A549 (cell line): ENCODE measurements at regions not wholly inside any gene's neighbourhood (a gene's known extent, or its start where the extent isn't known, plus 50 kb on each side); places are given as distances from the start of the nearest gene placed in this dataset.
A peak's percentile ranks its signal among the peaks of the same experiment; 100 is the strongest.

ENCODE experiments used
- ATAC-seq, 2 experiments: fragments of 200-7000 bp in 1 of 2; fragments of >200 bp in 1 of 2; cut with Nextera tagmentation in 1 of 2; cut with Tn5 transposase in 1 of 2; 3 replicates each; pipeline versions ENCODE4 v1.8.0 to v1.9.1; 2018 to 2020; ENCODE audit warnings: mild to moderate bottlenecking in 1 of 2, moderate library complexity in 1 of 2
- CTCF ChIA-PET: fragments of 300-600 bp; sonication (Branson Sonifier 250); formaldehyde crosslinking; extraction: SDS; loops from one replicate; lab custom pipeline; 2021; ENCODE audit warnings: antibody characterized with exemption, inconsistent platforms; lab: Yijun Ruan, JAX
- POLR2A ChIA-PET: fragments of 350-600 bp; formaldehyde crosslinking; extraction: SDS; loops from one replicate; lab custom pipeline; 2021; ENCODE audit warnings: antibody characterized with exemption, inconsistent platforms; lab: Yijun Ruan, JAX
- DNase-seq, 2 experiments: peaks; one replicate each; pipeline versions ENCODE4 v3.0.0 to v3.0.0-alpha.2; 2011 to 2016; ENCODE audit warnings: low read depth in 1 of 2, low spot score in 1 of 2
- FAIRE-seq: peaks from 2 replicates; lab custom pipeline; 2011; peaks lifted over from hg19 to GRCh38; lab: Jason Lieb, UNC
- H3K27ac ChIP-seq, 2 experiments: fragments of >200 bp; sonication (Bioruptor Twin); formaldehyde crosslinking; 3 replicates each; pipeline ENCODE4 v1.5.1; 2016 to 2017
- H3K4me1 ChIP-seq: fragments of >200 bp; sonication (Bioruptor Twin); formaldehyde crosslinking; 3 replicates; pipeline ENCODE4 v1.6.1; 2016
- H3K4me2 ChIP-seq: fragments of >200 bp; sonication (Bioruptor Twin); formaldehyde crosslinking; 3 replicates; pipeline ENCODE4 v1.6.1; 2016
- H3K4me3 ChIP-seq: fragments of >200 bp; sonication (Bioruptor Twin); formaldehyde crosslinking; 3 replicates; pipeline ENCODE4 v1.5.1; 2016
- H3K9me3 ChIP-seq: fragments of >200 bp; sonication (Bioruptor Twin); formaldehyde crosslinking; 3 replicates; pipeline ENCODE4 v1.6.1; 2016
- BHLHE40 ChIP-seq: IDR thresholded peaks from 2 replicates; pipeline ENCODE4 v1.6.1; 2012; ENCODE audit warnings: low read depth, low read length, inconsistent platforms
- CBX2 ChIP-seq: fragments of 200-600 bp; sonication (generic); IDR thresholded peaks from 2 replicates; pipeline ENCODE4 v1.6.1; 2016; ENCODE audit warnings: low read depth, mild to moderate bottlenecking, borderline replicate concordance
- CHD2 ChIP-seq: fragments of 150-350 bp; IDR thresholded peaks from 2 replicates; pipeline ENCODE4 v1.6.1; 2014; ENCODE audit warnings: low read length; ENCODE audit not compliant: partially characterized antibody
- FOSB ChIP-seq: fragments of 250-450 bp; sonication (Bioruptor Pico); IDR thresholded peaks from 2 replicates; pipeline ENCODE4 v1.5.0; 2020; ENCODE audit warnings: mild to moderate bottlenecking, moderate library complexity
- FOSL2 ChIP-seq, 2 experiments: fragments of 450-650 bp in 1 of 2; fragments of >200 bp in 1 of 2; sonication (Bioruptor Twin) in 1 of 2; formaldehyde crosslinking; IDR thresholded peaks; 2 replicates each; pipeline versions ENCODE4 v1.5.0 to v1.6.1; 2016 to 2020; ENCODE audit warnings: mild to moderate bottlenecking in 1 of 2, moderate library complexity in 1 of 2
- FOXS1 ChIP-seq: fragments of 250-450 bp; sonication (Bioruptor Pico); IDR thresholded peaks from 2 replicates; pipeline ENCODE4 v1.5.0; 2020; ENCODE audit warnings: mild to moderate bottlenecking, moderate library complexity
- GATA3 ChIP-seq: IDR thresholded peaks from 2 replicates; pipeline ENCODE4 v1.6.1; 2012; ENCODE audit warnings: borderline replicate concordance
- HOXA7 ChIP-seq: fragments of 250-450 bp; sonication (Bioruptor Pico); IDR thresholded peaks from 2 replicates; pipeline ENCODE4 v1.5.0; 2020; ENCODE audit warnings: mild to moderate bottlenecking, moderate library complexity
- HOXB13 ChIP-seq: fragments of 250-450 bp; sonication (Bioruptor Pico); IDR thresholded peaks from 2 replicates; pipeline ENCODE4 v1.5.0; 2020; ENCODE audit warnings: low read depth, mild to moderate bottlenecking, moderate library complexity
- JUN ChIP-seq, 2 experiments: fragments of >200 bp; sonication (Bioruptor Twin); formaldehyde crosslinking; IDR thresholded peaks; 2 replicates in 1 of 2; 3 replicates in 1 of 2; pipeline ENCODE4 v1.6.1; 2016 to 2017
- JUNB ChIP-seq: fragments of >200 bp; sonication (Bioruptor Twin); formaldehyde crosslinking; IDR thresholded peaks from 2 replicates; pipeline ENCODE4 v1.6.1; 2016
- KDM5A ChIP-seq: fragments of 200-600 bp; sonication (generic); IDR thresholded peaks from 2 replicates; pipeline ENCODE4 v1.6.1; 2016; ENCODE audit warnings: antibody characterized with exemption, mild to moderate bottlenecking
- NFE2L2 ChIP-seq: fragments of 150-350 bp; conservative IDR thresholded peaks from 2 replicates; pipeline ENCODE4 v1.6.1; 2014; ENCODE audit warnings: low read length
- NPAS2 ChIP-seq: fragments of 250-450 bp; sonication (Bioruptor Pico); IDR thresholded peaks from 2 replicates; pipeline ENCODE4 v1.8.0; 2022; ENCODE audit warnings: mild to moderate bottlenecking, moderate library complexity, borderline replicate concordance
- NR3C1 ChIP-seq: fragments of >200 bp; sonication (Bioruptor Twin); formaldehyde crosslinking; IDR thresholded peaks from 3 replicates; pipeline ENCODE4 v1.6.1; 2017
- POLR2AphosphoS2 ChIP-seq: conservative IDR thresholded peaks from 2 replicates; pipeline ENCODE4 v1.6.1; 2012; ENCODE audit warnings: low read length, improper control_type of control experiment, inconsistent platforms
- RAD21 ChIP-seq, 2 experiments: fragments of >200 bp in 1 of 2; sonication (Bioruptor Twin) in 1 of 2; formaldehyde crosslinking in 1 of 2; IDR thresholded peaks in 1 of 2; conservative IDR thresholded peaks in 1 of 2; 2 replicates in 1 of 2; 3 replicates in 1 of 2; pipeline ENCODE4 v1.6.1; 2012 to 2018; ENCODE audit warnings: inconsistent platforms in 1 of 2
- SREBF2 ChIP-seq: fragments of 450-650 bp; IDR thresholded peaks from 2 replicates; pipeline ENCODE4 v1.6.1; 2014; ENCODE audit warnings: mild to moderate bottlenecking, moderate library complexity
- ZC3H11A ChIP-seq: fragments of 450-650 bp; IDR thresholded peaks from 2 replicates; pipeline ENCODE4 v1.6.1; 2014; ENCODE audit warnings: antibody characterized with exemption, mild to moderate bottlenecking
- ZNF302 ChIP-seq: fragments of 250-450 bp; sonication (Bioruptor Pico); IDR thresholded peaks from 2 replicates; pipeline ENCODE4 v1.9.0; 2021; ENCODE audit warnings: inconsistent platforms, mild to moderate bottlenecking, moderate library complexity
- WGBS: methylation state at CpG from one replicate; pipeline ENCODE4 v1.1.6; 2017; ENCODE audit errors: missing lambda C conversion rate; 5-methylcytosine and 5-hydroxymethylcytosine counted together
- TF ChIP-seq, protein P1 (sequence below): fragments of 450-650 bp; IDR thresholded peaks from 2 replicates; pipeline ENCODE4 v1.6.1; 2014; ENCODE audit warnings: antibody characterized with exemption
- TF ChIP-seq, protein P2 (sequence below): fragments of 200-600 bp; sonication (generic); IDR thresholded peaks from 2 replicates; pipeline ENCODE4 v1.6.1; 2016; ENCODE audit warnings: antibody characterized with exemption, mild to moderate bottlenecking, moderate library complexity
- TF ChIP-seq, protein P3 (sequence below): fragments of 150-350 bp; IDR thresholded peaks from 2 replicates; pipeline ENCODE4 v1.6.1; 2014; ENCODE audit warnings: low read depth, mild to moderate bottlenecking, low read length

DNA sequence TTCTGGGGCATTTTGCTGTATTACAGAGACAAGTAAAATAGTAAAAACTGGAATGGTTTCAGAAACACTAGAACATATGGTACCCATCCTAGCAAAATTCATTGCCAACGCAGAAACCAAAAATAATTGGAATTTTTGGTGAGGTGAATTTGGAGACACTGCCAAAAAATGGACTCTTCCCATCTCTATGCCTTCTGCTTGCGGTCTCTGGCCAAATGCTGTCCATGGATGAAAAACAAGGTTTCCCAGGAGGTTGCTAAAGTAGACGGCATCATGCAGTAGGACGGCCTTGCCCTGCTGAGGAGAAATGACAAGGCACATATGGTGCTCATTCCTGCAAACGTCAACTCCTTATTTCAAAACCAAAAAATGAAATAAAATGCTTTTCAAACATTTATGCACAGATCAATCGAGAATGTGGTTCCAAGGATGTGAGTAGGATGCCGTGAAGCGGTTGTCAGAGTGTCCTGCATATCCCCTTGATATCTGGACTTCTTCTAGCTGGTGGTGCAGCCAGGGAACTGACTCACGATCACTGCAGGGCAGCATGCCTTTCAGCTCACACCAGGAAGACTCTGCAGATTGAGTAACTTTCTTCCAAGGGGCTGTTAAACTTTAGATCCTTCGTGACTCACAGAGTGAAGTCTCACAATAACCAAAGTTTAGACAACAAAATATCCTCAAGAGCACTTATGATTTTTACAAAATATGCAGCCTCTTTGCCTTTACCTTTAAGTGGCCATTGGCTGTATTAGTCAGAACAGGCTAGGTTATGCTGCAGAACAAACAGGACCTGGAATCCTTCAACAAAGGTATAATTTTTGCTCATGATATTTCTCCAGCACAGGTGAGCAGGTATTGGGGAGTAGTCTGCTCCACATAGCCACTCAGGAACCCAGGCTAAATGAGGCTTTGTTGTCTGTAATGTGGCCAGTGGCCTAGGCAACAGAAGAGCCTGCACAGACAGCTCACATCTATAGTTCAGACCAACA lies 149.4 kb upstream of the NDUFV2 start:
- POLR2A ChIA-PET = no interaction called here
- TF ChIP-seq NFE2L2 (no peak), NPAS2 (CRISPR knock-in tag) (no peak), FOXS1 (CRISPR knock-in tag) (no peak), HOXA7 (CRISPR knock-in tag) (no peak), CBX2 (no peak), GATA3 (no peak), ZNF302 (CRISPR knock-in tag) (no peak)
- TF ChIP-seq, all 56 proteins: peak for 0
- 83% methylated on average over 10 of the region's 10 CpGs for WGBS
- Histone ChIP-seq H3K9me3 (peaks cover 21% of the 10 kb centered on the region), H3K27ac (no peak overlapping the region), H3K4me3 (no peak overlapping the region), H3K4me2 (no peak overlapping the region), H3K4me1 (peaks cover 19% of the 10 kb centered on the region)
- CTCF ChIA-PET = no interaction called here
- no peak for DNase-seq
- no peak for ATAC-seq
- no peak for FAIRE-seq

DNA sequence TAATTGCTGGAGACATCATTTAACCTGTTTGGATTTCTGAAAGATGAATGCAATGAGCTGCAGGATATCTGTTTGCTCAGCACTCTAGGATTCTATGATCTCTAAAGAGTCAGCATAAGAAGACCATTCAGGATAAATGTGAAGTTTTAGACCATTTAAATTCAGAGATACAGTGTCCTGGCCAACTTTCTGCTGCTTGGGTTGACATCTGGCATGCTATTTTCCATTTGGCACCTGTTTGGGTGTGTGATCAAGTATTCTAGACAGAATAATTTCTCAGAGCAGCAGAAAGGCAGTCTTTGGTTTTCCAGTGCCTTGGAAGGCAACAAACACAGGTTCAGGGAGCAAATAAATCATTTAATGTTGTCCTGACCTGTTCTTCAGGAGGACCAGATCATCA lies 144.8 kb upstream of the NDUFV2 start:
- no peak for DNase-seq
- POLR2A ChIA-PET = no interaction called here
- H3K4me2 ChIP-seq = no peak overlapping the region
- TF ChIP-seq JUN (IDR thresholded peaks at IDR 0.05) (no peak), POLR2AphosphoS2 (no peak), NR3C1 (no peak), RAD21 (conservative IDR thresholded peaks at IDR 0.05 in 1 of 2, IDR thresholded peaks at IDR 0.05 in 1 of 2) (no peak), JUNB (no peak), CHD2 (no peak), ZC3H11A (no peak), BHLHE40 (no peak), SREBF2 (no peak), HOXB13 (CRISPR knock-in tag) (no peak), FOSB (CRISPR knock-in tag) (no peak), FOSL2 (IDR thresholded peaks at IDR 0.05) (no peak), FOSL2 (CRISPR knock-in tag; IDR thresholded peaks at IDR 0.05) (no peak), ZNF302 (CRISPR knock-in tag) (no peak), KDM5A (no peak)
- TF ChIP-seq, protein P1, sequence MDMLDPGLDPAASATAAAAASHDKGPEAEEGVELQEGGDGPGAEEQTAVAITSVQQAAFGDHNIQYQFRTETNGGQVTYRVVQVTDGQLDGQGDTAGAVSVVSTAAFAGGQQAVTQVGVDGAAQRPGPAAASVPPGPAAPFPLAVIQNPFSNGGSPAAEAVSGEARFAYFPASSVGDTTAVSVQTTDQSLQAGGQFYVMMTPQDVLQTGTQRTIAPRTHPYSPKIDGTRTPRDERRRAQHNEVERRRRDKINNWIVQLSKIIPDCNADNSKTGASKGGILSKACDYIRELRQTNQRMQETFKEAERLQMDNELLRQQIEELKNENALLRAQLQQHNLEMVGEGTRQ = no peak
- TF ChIP-seq, protein P2, sequence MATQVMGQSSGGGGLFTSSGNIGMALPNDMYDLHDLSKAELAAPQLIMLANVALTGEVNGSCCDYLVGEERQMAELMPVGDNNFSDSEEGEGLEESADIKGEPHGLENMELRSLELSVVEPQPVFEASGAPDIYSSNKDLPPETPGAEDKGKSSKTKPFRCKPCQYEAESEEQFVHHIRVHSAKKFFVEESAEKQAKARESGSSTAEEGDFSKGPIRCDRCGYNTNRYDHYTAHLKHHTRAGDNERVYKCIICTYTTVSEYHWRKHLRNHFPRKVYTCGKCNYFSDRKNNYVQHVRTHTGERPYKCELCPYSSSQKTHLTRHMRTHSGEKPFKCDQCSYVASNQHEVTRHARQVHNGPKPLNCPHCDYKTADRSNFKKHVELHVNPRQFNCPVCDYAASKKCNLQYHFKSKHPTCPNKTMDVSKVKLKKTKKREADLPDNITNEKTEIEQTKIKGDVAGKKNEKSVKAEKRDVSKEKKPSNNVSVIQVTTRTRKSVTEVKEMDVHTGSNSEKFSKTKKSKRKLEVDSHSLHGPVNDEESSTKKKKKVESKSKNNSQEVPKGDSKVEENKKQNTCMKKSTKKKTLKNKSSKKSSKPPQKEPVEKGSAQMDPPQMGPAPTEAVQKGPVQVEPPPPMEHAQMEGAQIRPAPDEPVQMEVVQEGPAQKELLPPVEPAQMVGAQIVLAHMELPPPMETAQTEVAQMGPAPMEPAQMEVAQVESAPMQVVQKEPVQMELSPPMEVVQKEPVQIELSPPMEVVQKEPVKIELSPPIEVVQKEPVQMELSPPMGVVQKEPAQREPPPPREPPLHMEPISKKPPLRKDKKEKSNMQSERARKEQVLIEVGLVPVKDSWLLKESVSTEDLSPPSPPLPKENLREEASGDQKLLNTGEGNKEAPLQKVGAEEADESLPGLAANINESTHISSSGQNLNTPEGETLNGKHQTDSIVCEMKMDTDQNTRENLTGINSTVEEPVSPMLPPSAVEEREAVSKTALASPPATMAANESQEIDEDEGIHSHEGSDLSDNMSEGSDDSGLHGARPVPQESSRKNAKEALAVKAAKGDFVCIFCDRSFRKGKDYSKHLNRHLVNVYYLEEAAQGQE = no peak
- TF ChIP-seq, protein P3, sequence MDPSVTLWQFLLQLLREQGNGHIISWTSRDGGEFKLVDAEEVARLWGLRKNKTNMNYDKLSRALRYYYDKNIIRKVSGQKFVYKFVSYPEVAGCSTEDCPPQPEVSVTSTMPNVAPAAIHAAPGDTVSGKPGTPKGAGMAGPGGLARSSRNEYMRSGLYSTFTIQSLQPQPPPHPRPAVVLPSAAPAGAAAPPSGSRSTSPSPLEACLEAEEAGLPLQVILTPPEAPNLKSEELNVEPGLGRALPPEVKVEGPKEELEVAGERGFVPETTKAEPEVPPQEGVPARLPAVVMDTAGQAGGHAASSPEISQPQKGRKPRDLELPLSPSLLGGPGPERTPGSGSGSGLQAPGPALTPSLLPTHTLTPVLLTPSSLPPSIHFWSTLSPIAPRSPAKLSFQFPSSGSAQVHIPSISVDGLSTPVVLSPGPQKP = no peak
- TF ChIP-seq, all 56 proteins: peak for 0
- CTCF ChIA-PET = no interaction called here
- no peak for FAIRE-seq
- peaks cover 27% of the 10 kb centered on the region for H3K9me3 ChIP-seq
- no peak overlapping the region for H3K4me3 ChIP-seq
- peak overlapping the region in 1 of 2 experiments; percentile 94; a peak in 2 of 6 replicates for H3K27ac ChIP-seq
- H3K4me1 ChIP-seq = peaks cover 26% of the 10 kb centered on the region
- no peak for ATAC-seq
